AG04449 (cell line): ENCODE measurements at regions not wholly inside any gene's neighbourhood (a gene's known extent, or its start where the extent isn't known, plus 50 kb on each side); places are given as distances from the start of the nearest gene placed in this dataset.
"Not testable (repeated sequence)": the region's sequence is repeated elsewhere in the genome, so short reads cannot be mapped to it uniquely, and the experiment has no call there.

Source experiments
- CTCF ChIA-PET: fragments of 350-600 bp; formaldehyde crosslinking; extraction: SDS; loops from one replicate; lab custom pipeline; 2021; ENCODE audit warnings: antibody characterized with exemption; lab: Yijun Ruan, JAX
- POLR2A ChIA-PET: fragments of 400-600, 350-600 bp; formaldehyde crosslinking; extraction: SDS; loops from one replicate; lab custom pipeline; 2020; ENCODE audit warnings: antibody characterized with exemption, inconsistent platforms; lab: Yijun Ruan, JAX
- DNase-seq: peaks from one replicate; pipeline ENCODE4 v3.0.0-alpha.2; 2010; ENCODE audit warnings: low read depth, low spot score
- H3K4me3 ChIP-seq: 2 replicates; pipeline ENCODE4 v1.5.1; 2011; ENCODE audit warnings: low read depth, mild to moderate bottlenecking, control low read depth, low read length
- CTCF ChIP-seq: IDR thresholded peaks from one replicate; pipeline ENCODE4 v1.5.1; 2011; ENCODE audit warnings: mild to moderate bottlenecking, moderate library complexity, low read length, control low read depth, inconsistent platforms; ENCODE audit not compliant: insufficient read depth; ENCODE audit errors: missing control alignments

- ChIA-PET POLR2A (no interaction called here), CTCF (interaction anchor here (1.0 kb wide), 1 partner anchor 548 kb away, joined by 4 read pairs; no protein-coding TSS in a partner anchor)
- no peak overlapping the region for H3K4me3 ChIP-seq
- TF ChIP-seq CTCF = no peak
- no peak for DNase-seq
Measured at GRCh38 chr12:114528766-114529165, 122.8 kb upstream of the TBX5 start.

GRCh38 chr12:114521160-114521559 is 115.2 kb upstream of the TBX5 start:
- H3K4me3 ChIP-seq, POLR2A ChIA-PET, DNase-seq, CTCF ChIA-PET: not testable (repeated sequence)

- POLR2A ChIA-PET = no interaction called here
Measured at GRCh38 chr12:114512351-114512750, 106.4 kb upstream of the TBX5 start.

GRCh38 chr12:114508529-114509129 is 102.7 kb upstream of the TBX5 start:
- peak; percentile 16 for DNase-seq
- peak; percentile 66 for TF ChIP-seq CTCF
- H3K4me3 ChIP-seq = no peak overlapping the region
- CTCF ChIA-PET = interaction anchor here (0.6 to 4.3 kb wide), 31 partner anchors 8 to 1410 kb away, joined by 3 to 128 read pairs (median 3); partner anchors contain the start of gene RBM19
- POLR2A ChIA-PET = no interaction called here

More at GRCh38 chr12:114512351-114512750, 106.4 kb upstream of the TBX5 start:
- TF ChIP-seq CTCF = no peak
- CTCF ChIA-PET = interaction anchor here (0.6 to 3.1 kb wide), 6 partner anchors 346 to 1406 kb away, joined by 3 to 15 read pairs (median 6); partner anchors contain the start of gene RBM19
- H3K4me3 ChIP-seq = no peak overlapping the region
- no peak for DNase-seq

- CTCF ChIA-PET = interaction anchor here (4.3 kb wide), 2 partner anchors 339 to 524 kb away, joined by 53 to 128 read pairs; no protein-coding TSS in a partner anchor
- POLR2A ChIA-PET = no interaction called here
- no peak for TF ChIP-seq CTCF
- H3K4me3 ChIP-seq = no peak overlapping the region
- DNase-seq = no peak
Measured at GRCh38 chr12:114506651-114507050, 100.7 kb upstream of the TBX5 start.

- TF ChIP-seq CTCF = no peak
- H3K4me3 ChIP-seq = no peak overlapping the region
- DNase-seq = no peak
- ChIA-PET POLR2A (no interaction called here), CTCF (interaction anchor here (2.2 kb wide), 1 partner anchor 523 kb away, joined by 9 read pairs; no protein-coding TSS in a partner anchor)
Measured at GRCh38 chr12:114504311-114504710, 98.4 kb upstream of the TBX5 start.
